Lower leg skin (tissue), 4 donors: ENCODE measurements at regions not wholly inside any gene's neighbourhood (a gene's known extent, or its start where the extent isn't known, plus 50 kb on each side); places are given as distances from the start of the nearest gene placed in this dataset.

Experiments
- DNase-seq, 2 donors: peaks; one replicate each; pipeline ENCODE4 v3.0.0-alpha.2; 2019; ENCODE audit warnings: low spot score in 2 of 2
- H3K4me3 ChIP-seq: fragments of 200-600 bp; sonication (generic); 2 replicates; pipeline ENCODE4 v1.5.1; 2017; ENCODE audit warnings: mild to moderate bottlenecking, low read depth; ENCODE audit not compliant: poor library complexity, severe bottlenecking
- CTCF ChIP-seq, 3 donors: fragments of 450-650 bp; IDR thresholded peaks; one replicate each; pipeline ENCODE4 v1.5.1; 2016; ENCODE audit warnings: antibody characterized with exemption in 3 of 3, mild to moderate bottlenecking in 3 of 3, moderate library complexity in 2 of 3
- POLR2A ChIP-seq, 2 donors: fragments of 450-650 bp; IDR thresholded peaks; one replicate each; pipeline ENCODE4 v1.6.1; 2016 to 2017; ENCODE audit warnings: antibody characterized with exemption in 2 of 2, mild to moderate bottlenecking in 1 of 2, moderate library complexity in 1 of 2
- WGBS, 2 donors: methylation state at CpG; one replicate each; pipeline ENCODE4 v1.1.5; 2018; 5-methylcytosine and 5-hydroxymethylcytosine counted together
- intact Hi-C: fragments of 100-400 bp; cut with DNase I; formaldehyde crosslinking; loops from one replicate; pipeline ENCODE4 v1.15.0; 2023; ENCODE audit warnings: low total_unique reads

GRCh38 chr7:35991511-35992232 is 161.4 kb upstream of the EEPD1 start:
- no peak for DNase-seq
- intact Hi-C loops = no loop called here
- TF ChIP-seq CTCF (IDR thresholded peaks at IDR 0.05) (no peak), POLR2A (IDR thresholded peaks at IDR 0.05) (no peak)
- 91 to 93% methylated on average over 6 of the region's 6 CpGs for WGBS, 2 donors
- no peak overlapping the region for H3K4me3 ChIP-seq

- TF ChIP-seq POLR2A (IDR thresholded peaks at IDR 0.05) (no peak), CTCF (IDR thresholded peaks at IDR 0.05) (no peak)
- WGBS, 2 donors = 96 to 100% methylated on average over 1 of the region's 1 CpG
- DNase-seq = no peak
- intact Hi-C loops = no loop called here
- no peak overlapping the region for H3K4me3 ChIP-seq
Observed at GRCh38 chr7:35992436-35992835, 160.6 kb upstream of the EEPD1 start.

GRCh38 chr7:35993113-35993512 is 159.9 kb upstream of the EEPD1 start:
- intact Hi-C loops = no loop called here

GRCh38 chr7:35993676-35994606 is 159.1 kb upstream of the EEPD1 start:
- intact Hi-C loops = no loop called here
- no peak for TF ChIP-seq POLR2A (IDR thresholded peaks at IDR 0.05)
- TF ChIP-seq CTCF (IDR thresholded peaks at IDR 0.05) = no peak
- 63 to 68% methylated on average over 8 of the region's 8 CpGs for WGBS, 2 donors
- DNase-seq = no peak
- no peak overlapping the region for H3K4me3 ChIP-seq

More at GRCh38 chr7:35993113-35993512, 159.9 kb upstream of the EEPD1 start:
- DNase-seq = no peak
- WGBS, 2 donors = 97% methylated on average over 2 of the region's 2 CpGs
- TF ChIP-seq CTCF (IDR thresholded peaks at IDR 0.05) = no peak
- no peak for TF ChIP-seq POLR2A (IDR thresholded peaks at IDR 0.05)
- no peak overlapping the region for H3K4me3 ChIP-seq

GRCh38 chr7:35995334-35995733 is 157.7 kb upstream of the EEPD1 start:
- WGBS, 2 donors = 88 to 89% methylated on average over 4 of the region's 4 CpGs
- intact Hi-C loops = no loop called here
- TF ChIP-seq CTCF (IDR thresholded peaks at IDR 0.05) (no peak), POLR2A (IDR thresholded peaks at IDR 0.05) (no peak)
- DNase-seq = no peak
- no peak overlapping the region for H3K4me3 ChIP-seq
